Activated T-helper 2 cell treated with anti-CD3 and anti-CD28 coated beads, Interferon-gamma antibody, Interleukin-2, Interleukin-4, amounts not matched to agents 10 μg/mL and 5 μg/mL and 100 μg/mL, durations not matched to agents 14 hours and 24 hours and 36 hours (primary cell): ENCODE measurements at regions not wholly inside any gene's neighbourhood (a gene's known extent, or its start where the extent isn't known, plus 50 kb on each side); places are given as distances from the start of the nearest gene placed in this dataset.

Source experiments
- DNase-seq: peaks from one replicate; pipeline ENCODE4 v3.0.0; 2021; ENCODE audit warnings: low spot score
- H3K27ac Mint-ChIP-seq: one replicate; pipeline ENCODE4 v1.8.0; 2021; ENCODE audit warnings: mixed read lengths
- H3K27me3 Mint-ChIP-seq: one replicate; pipeline ENCODE4 v1.8.0; 2021; ENCODE audit warnings: low read depth, mixed read lengths
- H3K36me3 Mint-ChIP-seq: one replicate; pipeline ENCODE4 v1.8.0; 2021; ENCODE audit warnings: low read depth, mixed read lengths
- H3K4me1 Mint-ChIP-seq: one replicate; pipeline ENCODE4 v1.8.0; 2021; ENCODE audit warnings: low read depth, mixed read lengths
- H3K4me3 Mint-ChIP-seq: one replicate; pipeline ENCODE4 v1.8.0; 2021; ENCODE audit warnings: low read depth, mild to moderate bottlenecking, moderate library complexity, mixed read lengths
- H3K9me3 Mint-ChIP-seq: one replicate; pipeline ENCODE4 v1.8.0; 2021; ENCODE audit warnings: mixed read lengths
- intact Hi-C: fragments of 100-400 bp; cut with micrococcal nuclease; formaldehyde crosslinking; loops from one replicate; pipeline ENCODE4 v1.15.1; 2023

- intact Hi-C loops = no loop called here
- Mint-ChIP-seq H3K4me3 (no peak overlapping the region), H3K9me3 (peaks cover 10% of the 10 kb centered on the region), H3K4me1 (no peaks in the 10 kb centered on the region), H3K27ac (no peak overlapping the region), H3K36me3 (no peaks in the 10 kb centered on the region), H3K27me3 (no peaks in the 10 kb centered on the region)
- no peak for DNase-seq
These were observed 206.7 kb upstream of the ARGLU1 start for GRCh38 chr13:106774621-106775020.

GRCh38 chr13:106772006-106772601 lies 204.2 kb upstream of the ARGLU1 start:
- Mint-ChIP-seq H3K36me3 (no peaks in the 10 kb centered on the region), H3K27me3 (no peaks in the 10 kb centered on the region), H3K27ac (no peak overlapping the region), H3K4me1 (no peaks in the 10 kb centered on the region), H3K4me3 (no peak overlapping the region), H3K9me3 (peaks cover 13% of the 10 kb centered on the region)
- intact Hi-C loops = no loop called here
- no peak for DNase-seq

GRCh38 chr13:106768991-106769390 lies 201.1 kb upstream of the ARGLU1 start:
- H3K36me3 Mint-ChIP-seq = no peaks in the 10 kb centered on the region
- no peaks in the 10 kb centered on the region for H3K4me1 Mint-ChIP-seq
- no peak overlapping the region for H3K4me3 Mint-ChIP-seq
- H3K27ac Mint-ChIP-seq = no peak overlapping the region
- no peaks in the 10 kb centered on the region for H3K27me3 Mint-ChIP-seq
- no peak for DNase-seq
- peaks cover 3% of the 10 kb centered on the region for H3K9me3 Mint-ChIP-seq
- intact Hi-C loops = no loop called here

GRCh38 chr13:106762708-106763107 lies 194.8 kb upstream of the ARGLU1 start:
- Mint-ChIP-seq H3K27ac (no peak overlapping the region), H3K27me3 (no peaks in the 10 kb centered on the region), H3K9me3 (peaks cover 3% of the 10 kb centered on the region), H3K4me3 (no peak overlapping the region), H3K36me3 (no peaks in the 10 kb centered on the region), H3K4me1 (no peaks in the 10 kb centered on the region)
- intact Hi-C loops = no loop called here
- no peak for DNase-seq

GRCh38 chr13:106756446-106756845 lies 188.5 kb upstream of the ARGLU1 start:
- no peak overlapping the region for H3K4me3 Mint-ChIP-seq
- H3K36me3 Mint-ChIP-seq = no peaks in the 10 kb centered on the region
- no peak overlapping the region for H3K27ac Mint-ChIP-seq
- no peak for DNase-seq
- no peaks in the 10 kb centered on the region for H3K9me3 Mint-ChIP-seq
- H3K27me3 Mint-ChIP-seq = no peaks in the 10 kb centered on the region
- intact Hi-C loops = no loop called here
- no peaks in the 10 kb centered on the region for H3K4me1 Mint-ChIP-seq

- H3K36me3 Mint-ChIP-seq = no peaks in the 10 kb centered on the region
- no peaks in the 10 kb centered on the region for H3K4me1 Mint-ChIP-seq
- no peaks in the 10 kb centered on the region for H3K27me3 Mint-ChIP-seq
- no peak overlapping the region for H3K27ac Mint-ChIP-seq
- no peak for DNase-seq
- no peaks in the 10 kb centered on the region for H3K9me3 Mint-ChIP-seq
- no peak overlapping the region for H3K4me3 Mint-ChIP-seq
- intact Hi-C loops = no loop called here
These were observed 187.6 kb upstream of the ARGLU1 start for GRCh38 chr13:106755542-106755941.

- Mint-ChIP-seq H3K36me3 (no peaks in the 10 kb centered on the region), H3K9me3 (no peaks in the 10 kb centered on the region), H3K27me3 (no peaks in the 10 kb centered on the region), H3K4me3 (no peak overlapping the region), H3K27ac (no peak overlapping the region), H3K4me1 (no peaks in the 10 kb centered on the region)
- DNase-seq = no peak
- intact Hi-C loops = no loop called here
These were observed 185.3 kb upstream of the ARGLU1 start for GRCh38 chr13:106753251-106753650.

- H3K9me3 Mint-ChIP-seq = no peaks in the 10 kb centered on the region
- intact Hi-C loops = no loop called here
- no peaks in the 10 kb centered on the region for H3K36me3 Mint-ChIP-seq
- H3K4me3 Mint-ChIP-seq = no peak overlapping the region
- no peaks in the 10 kb centered on the region for H3K27me3 Mint-ChIP-seq
- H3K27ac Mint-ChIP-seq = no peak overlapping the region
- no peaks in the 10 kb centered on the region for H3K4me1 Mint-ChIP-seq
- no peak for DNase-seq
These were observed 184.7 kb upstream of the ARGLU1 start for GRCh38 chr13:106752584-106753170.

- Mint-ChIP-seq H3K27me3 (no peaks in the 10 kb centered on the region), H3K27ac (no peak overlapping the region), H3K4me1 (no peaks in the 10 kb centered on the region), H3K36me3 (no peaks in the 10 kb centered on the region), H3K9me3 (no peaks in the 10 kb centered on the region), H3K4me3 (no peak overlapping the region)
- no peak for DNase-seq
- intact Hi-C loops = no loop called here
These were observed 180.8 kb upstream of the ARGLU1 start for GRCh38 chr13:106748785-106749184.

GRCh38 chr13:106744516-106744915 lies 176.6 kb upstream of the ARGLU1 start:
- H3K9me3 Mint-ChIP-seq = no peaks in the 10 kb centered on the region
- DNase-seq = no peak
- no peak overlapping the region for H3K4me3 Mint-ChIP-seq
- no peaks in the 10 kb centered on the region for H3K27me3 Mint-ChIP-seq
- intact Hi-C loops = no loop called here
- H3K27ac Mint-ChIP-seq = no peak overlapping the region
- no peaks in the 10 kb centered on the region for H3K36me3 Mint-ChIP-seq
- H3K4me1 Mint-ChIP-seq = no peaks in the 10 kb centered on the region

GRCh38 chr13:106738186-106738678 lies 170.3 kb upstream of the ARGLU1 start:
- no peaks in the 10 kb centered on the region for H3K36me3 Mint-ChIP-seq
- intact Hi-C loops = no loop called here
- no peak overlapping the region for H3K27ac Mint-ChIP-seq
- H3K4me3 Mint-ChIP-seq = no peak overlapping the region
- DNase-seq = no peak
- no peaks in the 10 kb centered on the region for H3K27me3 Mint-ChIP-seq
- peaks cover 7% of the 10 kb centered on the region for H3K9me3 Mint-ChIP-seq
- H3K4me1 Mint-ChIP-seq = no peaks in the 10 kb centered on the region

GRCh38 chr13:106736941-106737340 lies 169.0 kb upstream of the ARGLU1 start:
- Mint-ChIP-seq H3K4me3 (no peak overlapping the region), H3K36me3 (no peaks in the 10 kb centered on the region), H3K27me3 (no peaks in the 10 kb centered on the region), H3K4me1 (no peaks in the 10 kb centered on the region), H3K9me3 (peaks cover 7% of the 10 kb centered on the region), H3K27ac (no peak overlapping the region)
- intact Hi-C loops = no loop called here
- no peak for DNase-seq

- H3K27ac Mint-ChIP-seq = no peak overlapping the region
- no peak overlapping the region for H3K4me3 Mint-ChIP-seq
- no peaks in the 10 kb centered on the region for H3K36me3 Mint-ChIP-seq
- no peaks in the 10 kb centered on the region for H3K27me3 Mint-ChIP-seq
- intact Hi-C loops = no loop called here
- no peaks in the 10 kb centered on the region for H3K4me1 Mint-ChIP-seq
- no peak for DNase-seq
- peaks cover 7% of the 10 kb centered on the region for H3K9me3 Mint-ChIP-seq
These were observed 166.3 kb upstream of the ARGLU1 start for GRCh38 chr13:106734198-106734597.
